A549 (cell line): ENCODE measurements at regions not wholly inside any gene's neighbourhood (a gene's known extent, or its start where the extent isn't known, plus 50 kb on each side); places are given as distances from the start of the nearest gene placed in this dataset.

Experiments
- CEBPB ChIP-seq, 2 experiments: fragments of >200 bp in 1 of 2; sonication (Bioruptor Twin) in 1 of 2; formaldehyde crosslinking in 1 of 2; IDR thresholded peaks; 2 replicates each; pipeline ENCODE4 v1.6.1; 2012 to 2016
- PBX3 ChIP-seq: IDR thresholded peaks from 2 replicates; pipeline ENCODE4 v1.6.1; 2012
- RAD21 ChIP-seq, 2 experiments: fragments of >200 bp in 1 of 2; sonication (Bioruptor Twin) in 1 of 2; formaldehyde crosslinking in 1 of 2; IDR thresholded peaks in 1 of 2; conservative IDR thresholded peaks in 1 of 2; 2 replicates in 1 of 2; 3 replicates in 1 of 2; pipeline ENCODE4 v1.6.1; 2012 to 2018; ENCODE audit warnings: inconsistent platforms in 1 of 2
- SMC3 ChIP-seq: fragments of >200 bp; sonication (Bioruptor Twin); formaldehyde crosslinking; IDR thresholded peaks from 3 replicates; pipeline ENCODE4 v1.6.1; 2018; ENCODE audit warnings: inconsistent platforms

- no peak for TF ChIP-seq RAD21 (conservative IDR thresholded peaks at IDR 0.05 in 1 of 2, IDR thresholded peaks at IDR 0.05 in 1 of 2)
- no peak for TF ChIP-seq CEBPB (IDR thresholded peaks at IDR 0.05)
- no peak for TF ChIP-seq SMC3
- TF ChIP-seq PBX3: no peak
These were observed 123.3 kb upstream of the RCN1 start for GRCh38 chr11:31967404-31968130.
